IPS-20b (cell line): ENCODE measurements at regions not wholly inside any gene's neighbourhood (a gene's known extent, or its start where the extent isn't known, plus 50 kb on each side); places are given as distances from the start of the nearest gene placed in this dataset.

Source experiments
- H3K27ac ChIP-seq: one replicate; pipeline ENCODE4 v1.5.1; 2013; ENCODE audit warnings: low read length
- H3K27me3 ChIP-seq: 2 replicates; pipeline ENCODE4 v1.6.1; 2013; ENCODE audit warnings: mild to moderate bottlenecking, low read length, inconsistent platforms; ENCODE audit not compliant: insufficient read depth
- H3K36me3 ChIP-seq: 2 replicates; pipeline ENCODE4 v1.6.1; 2013; ENCODE audit warnings: low read depth, mild to moderate bottlenecking, inconsistent platforms, low read length, moderate library complexity; ENCODE audit not compliant: insufficient read depth
- H3K4me1 ChIP-seq: 2 replicates; pipeline ENCODE4 v1.6.1; 2013; ENCODE audit warnings: mild to moderate bottlenecking, control low read depth, inconsistent platforms, low read length, moderate library complexity; ENCODE audit not compliant: insufficient read depth
- H3K4me3 ChIP-seq: 2 replicates; pipeline ENCODE4 v1.5.1; 2013; ENCODE audit warnings: mild to moderate bottlenecking, low read length, inconsistent platforms
- H3K9ac ChIP-seq: 2 replicates; pipeline ENCODE4 v1.6.1; 2013; ENCODE audit warnings: low read depth, mild to moderate bottlenecking, inconsistent platforms, low read length, moderate library complexity
- H3K9me3 ChIP-seq: 2 replicates; pipeline ENCODE4 v1.6.1; 2013; ENCODE audit warnings: mild to moderate bottlenecking, low read depth, low read length, inconsistent platforms; ENCODE audit not compliant: insufficient read depth

DNA sequence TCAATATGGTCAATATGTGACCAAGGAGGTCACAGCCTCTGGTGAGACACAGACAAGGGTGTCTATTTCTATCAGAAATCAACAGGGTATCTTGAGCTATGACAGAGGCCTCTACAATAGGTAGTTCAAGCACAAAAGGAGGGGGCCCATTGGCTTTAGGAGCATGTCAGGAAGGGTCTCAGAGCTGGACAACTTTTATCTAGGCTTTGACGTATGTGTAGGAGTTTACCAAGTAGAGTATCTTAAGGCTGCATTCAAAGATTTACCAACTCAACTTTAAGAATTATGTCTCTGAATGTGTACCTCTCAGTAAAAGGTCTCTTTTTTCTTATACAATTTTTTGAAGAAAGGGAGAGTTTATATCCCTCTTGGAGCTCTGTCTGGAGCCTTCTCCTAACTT, 297.2 kb downstream of the NSG2 start:
- Histone ChIP-seq H3K4me3 (no peak overlapping the region), H3K4me1 (peaks cover 9% of the 10 kb centered on the region; the same call in 1 of the 2 replicates), H3K27ac (no peak overlapping the region), H3K9me3 (no peaks in the 10 kb centered on the region), H3K27me3 (no peaks in the 10 kb centered on the region), H3K36me3 (no peaks in the 10 kb centered on the region), H3K9ac (no peak overlapping the region)

GRCh38 chr5:174343826-174344225, 298.3 kb downstream of the NSG2 start:
- Histone ChIP-seq H3K27ac (no peak overlapping the region), H3K9me3 (no peaks in the 10 kb centered on the region), H3K4me3 (no peak overlapping the region), H3K9ac (no peak overlapping the region), H3K36me3 (no peaks in the 10 kb centered on the region), H3K27me3 (no peaks in the 10 kb centered on the region), H3K4me1 (0 out of 2 replicates have a peak, but pooled peaks cover 1% of the 10 kb centered on the region)

DNA sequence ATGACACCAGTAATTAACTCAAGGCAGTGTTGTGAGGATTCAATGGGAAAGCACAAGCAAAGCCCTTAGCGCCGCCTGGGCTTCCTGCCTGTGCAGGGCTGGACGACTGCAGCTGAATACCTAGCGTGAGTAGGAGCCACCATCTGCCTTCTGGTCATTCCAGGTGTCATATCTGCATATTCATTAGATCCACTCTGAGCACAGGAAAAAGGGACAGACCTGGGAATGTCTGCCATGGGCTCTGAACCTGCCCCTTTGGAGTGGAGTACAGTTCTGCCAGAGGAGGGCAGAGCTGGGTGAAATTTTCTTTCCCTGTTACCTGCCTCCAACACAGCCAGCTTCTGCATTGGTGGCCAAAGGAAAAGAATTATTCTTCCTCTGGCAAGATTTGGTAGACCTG, 298.8 kb downstream of the NSG2 start:
- H3K9me3 ChIP-seq, result no peaks in the 10 kb centered on the region
- no peaks in the 10 kb centered on the region for H3K4me1 ChIP-seq
- no peaks in the 10 kb centered on the region for H3K36me3 ChIP-seq
- H3K27me3 ChIP-seq, result no peaks in the 10 kb centered on the region
- H3K9ac ChIP-seq, result no peak overlapping the region
- no peak overlapping the region for H3K4me3 ChIP-seq
- H3K27ac ChIP-seq, result no peak overlapping the region

DNA sequence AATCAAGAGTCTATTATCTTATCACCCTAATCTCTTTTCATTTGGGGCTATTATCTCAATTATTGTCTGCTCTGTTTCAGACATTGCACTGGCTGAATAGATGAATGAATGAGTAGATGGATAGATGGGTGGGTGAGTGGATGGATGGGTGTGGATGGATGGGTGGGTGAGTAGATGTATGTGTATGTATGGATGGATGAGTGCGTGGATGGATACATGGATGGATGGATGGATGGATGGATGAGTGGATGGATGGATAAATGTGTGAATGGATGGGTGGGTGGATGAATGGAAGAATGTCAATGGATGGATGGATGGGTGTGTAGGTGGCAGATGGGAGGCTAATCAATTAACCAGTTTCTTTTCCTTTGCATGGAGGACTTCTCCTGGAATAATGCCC, 301.7 kb downstream of the NSG2 start:
- H3K27ac ChIP-seq, result no peak overlapping the region
- no peak overlapping the region for H3K4me3 ChIP-seq
- H3K27me3 ChIP-seq, result no peaks in the 10 kb centered on the region
- no peaks in the 10 kb centered on the region for H3K4me1 ChIP-seq
- no peaks in the 10 kb centered on the region for H3K9me3 ChIP-seq
- no peak overlapping the region for H3K9ac ChIP-seq
- H3K36me3 ChIP-seq, result no peaks in the 10 kb centered on the region

- Histone ChIP-seq H3K27ac (no peak overlapping the region), H3K27me3 (no peaks in the 10 kb centered on the region), H3K9ac (no peak overlapping the region), H3K36me3 (no peaks in the 10 kb centered on the region), H3K4me1 (no peaks in the 10 kb centered on the region), H3K9me3 (no peaks in the 10 kb centered on the region), H3K4me3 (no peak overlapping the region)
Observed at GRCh38 chr5:174348311-174348981, 302.9 kb downstream of the NSG2 start.

- H3K9ac ChIP-seq, result no peak overlapping the region
- no peaks in the 10 kb centered on the region for H3K4me1 ChIP-seq
- no peaks in the 10 kb centered on the region for H3K27me3 ChIP-seq
- no peak overlapping the region for H3K4me3 ChIP-seq
- no peaks in the 10 kb centered on the region for H3K36me3 ChIP-seq
- H3K27ac ChIP-seq, result no peak overlapping the region
- H3K9me3 ChIP-seq, result no peaks in the 10 kb centered on the region
Observed at GRCh38 chr5:174352681-174353080, 307.2 kb downstream of the NSG2 start.

- Histone ChIP-seq H3K9me3 (no peaks in the 10 kb centered on the region), H3K9ac (no peak overlapping the region), H3K36me3 (no peaks in the 10 kb centered on the region), H3K4me1 (no peaks in the 10 kb centered on the region), H3K27me3 (no peaks in the 10 kb centered on the region), H3K4me3 (no peak overlapping the region), H3K27ac (no peak overlapping the region)
Observed at GRCh38 chr5:174354571-174354970, 309.1 kb downstream of the NSG2 start.

DNA sequence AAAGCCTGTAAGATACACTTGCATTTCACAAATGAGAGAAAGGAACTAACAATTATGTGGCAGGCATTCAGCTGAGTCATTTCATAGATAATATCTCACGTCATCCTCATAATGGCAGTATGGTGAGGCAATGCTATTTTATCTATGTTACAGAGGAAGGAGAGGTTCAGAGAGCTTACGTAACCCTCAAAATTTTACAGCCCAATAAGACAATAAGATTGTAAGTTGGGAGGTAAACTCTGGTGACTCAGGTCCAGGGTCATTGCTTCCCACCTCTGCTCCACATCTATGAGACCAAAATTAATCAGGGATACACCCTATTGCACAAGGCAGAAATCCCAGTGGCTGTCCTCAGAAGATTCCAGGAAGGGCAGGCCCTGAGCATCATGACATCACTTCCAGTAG, 309.7 kb downstream of the NSG2 start:
- Histone ChIP-seq H3K27me3 (no peaks in the 10 kb centered on the region), H3K36me3 (no peaks in the 10 kb centered on the region), H3K27ac (no peak overlapping the region), H3K9me3 (no peaks in the 10 kb centered on the region), H3K4me3 (no peak overlapping the region), H3K4me1 (no peaks in the 10 kb centered on the region), H3K9ac (no peak overlapping the region)

DNA sequence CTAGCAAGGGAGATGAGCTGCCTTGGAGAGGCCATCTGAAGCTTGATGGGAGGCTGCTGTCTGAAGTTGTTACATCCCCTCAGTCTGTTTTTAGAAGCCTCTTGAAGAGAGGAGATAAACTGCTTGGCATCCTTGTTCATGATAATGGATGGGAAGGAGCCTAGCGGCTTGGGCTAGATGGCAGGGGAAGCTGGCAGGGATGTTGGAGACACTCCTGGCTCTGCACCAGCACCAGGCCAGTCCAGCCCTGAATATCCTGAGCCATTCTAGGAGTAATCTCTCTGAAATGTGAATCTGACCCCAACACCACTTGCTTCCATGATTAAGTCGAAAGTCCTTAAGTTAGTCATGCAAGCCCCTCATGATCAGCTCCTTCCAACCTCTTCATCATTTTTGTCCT, 310.5 kb downstream of the NSG2 start:
- no peaks in the 10 kb centered on the region for H3K9me3 ChIP-seq
- H3K27me3 ChIP-seq, result no peaks in the 10 kb centered on the region
- no peak overlapping the region for H3K9ac ChIP-seq
- H3K4me3 ChIP-seq, result no peak overlapping the region
- H3K27ac ChIP-seq, result no peak overlapping the region
- no peaks in the 10 kb centered on the region for H3K4me1 ChIP-seq
- H3K36me3 ChIP-seq, result no peaks in the 10 kb centered on the region

- Histone ChIP-seq H3K4me3 (no peak overlapping the region), H3K27ac (no peak overlapping the region)
Observed at GRCh38 chr5:174356536-174356935, 311.0 kb downstream of the NSG2 start.

GRCh38 chr5:174358276-174358675, 312.8 kb downstream of the NSG2 start:
- Histone ChIP-seq H3K27ac (no peak overlapping the region), H3K4me3 (no peak overlapping the region), H3K4me1 (no peaks in the 10 kb centered on the region), H3K9me3 (peaks cover 8% of the 10 kb centered on the region), H3K36me3 (no peaks in the 10 kb centered on the region), H3K9ac (no peak overlapping the region), H3K27me3 (no peaks in the 10 kb centered on the region)

More at GRCh38 chr5:174356536-174356935, 311.0 kb downstream of the NSG2 start:
- Histone ChIP-seq H3K27me3 (no peaks in the 10 kb centered on the region), H3K9ac (no peak overlapping the region), H3K36me3 (no peaks in the 10 kb centered on the region), H3K9me3 (no peaks in the 10 kb centered on the region), H3K4me1 (no peaks in the 10 kb centered on the region)

DNA sequence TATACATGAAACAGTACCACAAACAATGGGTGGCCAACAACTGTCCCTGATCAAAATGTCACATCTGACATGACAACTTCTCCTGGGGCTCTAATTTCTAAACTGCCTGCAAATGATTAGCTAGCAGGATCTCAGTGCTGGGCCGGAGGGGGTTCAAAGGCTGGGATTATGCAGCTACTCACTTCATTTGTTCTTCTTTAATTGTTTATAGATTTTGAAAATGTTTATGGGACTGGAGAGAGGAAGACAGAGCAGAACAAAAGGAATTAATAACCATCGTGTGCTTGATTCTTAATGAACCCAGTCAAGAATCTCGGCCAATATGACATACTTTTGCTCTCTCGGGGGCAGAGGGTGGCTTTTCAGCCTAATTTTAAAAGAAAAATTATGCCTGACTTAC, 313.6 kb downstream of the NSG2 start:
- H3K9ac ChIP-seq, result no peak overlapping the region
- H3K9me3 ChIP-seq, result peaks cover 8% of the 10 kb centered on the region
- H3K4me3 ChIP-seq, result no peak overlapping the region
- no peak overlapping the region for H3K27ac ChIP-seq
- no peaks in the 10 kb centered on the region for H3K36me3 ChIP-seq
- no peaks in the 10 kb centered on the region for H3K27me3 ChIP-seq
- H3K4me1 ChIP-seq, result no peaks in the 10 kb centered on the region
